ENCODE measurements at regions not wholly inside any gene's neighbourhood (a gene's known extent, or its start where the extent isn't known, plus 50 kb on each side); places are given as distances from the start of the nearest gene placed in this dataset.

DNA sequence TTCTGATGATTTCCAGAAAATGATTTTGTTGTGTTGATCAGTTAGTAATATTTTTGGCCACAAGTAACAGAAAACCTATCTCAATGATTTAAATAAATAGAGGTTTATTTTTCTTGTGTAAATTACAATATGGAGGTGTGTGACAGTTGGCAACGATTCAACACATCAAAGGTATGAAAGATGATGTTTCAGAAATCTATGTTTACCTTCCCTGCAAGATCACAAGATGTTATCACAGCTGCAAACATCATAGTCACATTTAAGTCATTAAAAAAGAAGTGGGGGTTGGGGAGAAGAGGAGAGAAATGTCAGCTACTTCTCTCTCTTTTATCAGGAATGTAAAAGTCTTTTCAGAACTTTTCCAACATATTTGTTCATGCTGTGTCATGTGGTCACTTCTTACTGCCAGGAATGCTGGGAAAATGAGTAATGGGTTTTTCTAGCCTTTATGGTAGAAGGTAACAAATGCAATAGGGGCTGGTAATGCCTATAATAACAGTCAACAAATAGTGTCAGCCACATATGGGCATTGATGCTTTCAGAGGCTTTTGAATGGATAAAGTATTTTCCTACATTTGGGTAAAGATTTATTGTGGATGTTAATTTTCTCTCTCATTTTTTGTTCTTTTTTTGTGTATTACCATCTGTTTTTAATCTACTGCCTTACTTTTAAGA, 742.7 kb downstream of the TLE1 start:
- no peak for TF ChIP-seq POLR2A (IDR thresholded peaks at IDR 0.05)
- no peak for TF ChIP-seq EP300 (IDR thresholded peaks at IDR 0.05; ENCODE audit: low read depth)
- TF ChIP-seq, protein P1, sequence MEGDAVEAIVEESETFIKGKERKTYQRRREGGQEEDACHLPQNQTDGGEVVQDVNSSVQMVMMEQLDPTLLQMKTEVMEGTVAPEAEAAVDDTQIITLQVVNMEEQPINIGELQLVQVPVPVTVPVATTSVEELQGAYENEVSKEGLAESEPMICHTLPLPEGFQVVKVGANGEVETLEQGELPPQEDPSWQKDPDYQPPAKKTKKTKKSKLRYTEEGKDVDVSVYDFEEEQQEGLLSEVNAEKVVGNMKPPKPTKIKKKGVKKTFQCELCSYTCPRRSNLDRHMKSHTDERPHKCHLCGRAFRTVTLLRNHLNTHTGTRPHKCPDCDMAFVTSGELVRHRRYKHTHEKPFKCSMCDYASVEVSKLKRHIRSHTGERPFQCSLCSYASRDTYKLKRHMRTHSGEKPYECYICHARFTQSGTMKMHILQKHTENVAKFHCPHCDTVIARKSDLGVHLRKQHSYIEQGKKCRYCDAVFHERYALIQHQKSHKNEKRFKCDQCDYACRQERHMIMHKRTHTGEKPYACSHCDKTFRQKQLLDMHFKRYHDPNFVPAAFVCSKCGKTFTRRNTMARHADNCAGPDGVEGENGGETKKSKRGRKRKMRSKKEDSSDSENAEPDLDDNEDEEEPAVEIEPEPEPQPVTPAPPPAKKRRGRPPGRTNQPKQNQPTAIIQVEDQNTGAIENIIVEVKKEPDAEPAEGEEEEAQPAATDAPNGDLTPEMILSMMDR (IDR thresholded peaks at IDR 0.05): no peak

Data from transverse colon (tissue), 3 donors.